GM12878 (cell line): ENCODE measurements at regions not wholly inside any gene's neighbourhood (a gene's known extent, or its start where the extent isn't known, plus 50 kb on each side); places are given as distances from the start of the nearest gene placed in this dataset.

Experiments used
- EP300 ChIP-seq, 2 experiments: fragments of 150-350 bp in 1 of 2; IDR thresholded peaks; 2 replicates each; pipeline ENCODE4 v1.6.1; 2011 to 2012; ENCODE audit warnings: low read depth in 2 of 2, low read length in 2 of 2, borderline replicate concordance in 1 of 2, improper control_type of control experiment in 1 of 2, inconsistent platforms in 1 of 2; ENCODE audit not compliant: control insufficient read depth in 1 of 2
- FOS ChIP-seq: IDR thresholded peaks from 3 replicates; pipeline ENCODE4 v1.6.1; 2011; ENCODE audit warnings: borderline replicate concordance; ENCODE audit not compliant: insufficient read length; ENCODE audit errors: extremely low read depth
- PAX5 ChIP-seq: IDR thresholded peaks from 2 replicates; pipeline ENCODE4 v1.6.1; 2011; ENCODE audit warnings: low read depth, low read length, borderline replicate concordance
- RFX5 ChIP-seq: IDR thresholded peaks from 2 replicates; pipeline ENCODE4 v1.6.1; 2011; ENCODE audit warnings: low read depth, low read length, improper control_type of control experiment
- SMC3 ChIP-seq: IDR thresholded peaks from 2 replicates; pipeline ENCODE4 v1.6.1; 2011; ENCODE audit warnings: low read length, improper control_type of control experiment, borderline replicate concordance
- SUZ12 ChIP-seq: fragments of 200-600 bp; sonication (generic); IDR thresholded peaks from one replicate; pipeline ENCODE4 v1.6.1; 2018; ENCODE audit warnings: antibody characterized with exemption, mild to moderate bottlenecking; ENCODE audit not compliant: unreplicated experiment
- TCF7 ChIP-seq: IDR thresholded peaks from 2 replicates; pipeline ENCODE4 v1.6.1; 2014; ENCODE audit warnings: antibody characterized with exemption, borderline replicate concordance
- ZSCAN29 ChIP-seq: fragments of 450-650 bp; IDR thresholded peaks from 2 replicates; pipeline ENCODE4 v1.6.1; 2017; ENCODE audit warnings: mild to moderate bottlenecking, moderate library complexity
- TF ChIP-seq, protein P1 (sequence below): IDR thresholded peaks from 2 replicates; pipeline ENCODE4 v1.6.1; 2012; ENCODE audit warnings: improper control_type of control experiment, low read depth, low read length; ENCODE audit not compliant: insufficient replicate concordance
- TF ChIP-seq, protein P2 (sequence below): fragments of 450-650 bp; IDR thresholded peaks from 2 replicates; pipeline ENCODE4 v1.6.1; 2017; ENCODE audit warnings: mild to moderate bottlenecking
- TF ChIP-seq, protein P3 (sequence below): IDR thresholded peaks from 2 replicates; pipeline ENCODE4 v1.6.1; 2011; ENCODE audit warnings: borderline replicate concordance, low read depth, mild to moderate bottlenecking, moderate library complexity, mixed read lengths, low read length; ENCODE audit not compliant: insufficient read depth; ENCODE audit errors: extremely low read length

DNA sequence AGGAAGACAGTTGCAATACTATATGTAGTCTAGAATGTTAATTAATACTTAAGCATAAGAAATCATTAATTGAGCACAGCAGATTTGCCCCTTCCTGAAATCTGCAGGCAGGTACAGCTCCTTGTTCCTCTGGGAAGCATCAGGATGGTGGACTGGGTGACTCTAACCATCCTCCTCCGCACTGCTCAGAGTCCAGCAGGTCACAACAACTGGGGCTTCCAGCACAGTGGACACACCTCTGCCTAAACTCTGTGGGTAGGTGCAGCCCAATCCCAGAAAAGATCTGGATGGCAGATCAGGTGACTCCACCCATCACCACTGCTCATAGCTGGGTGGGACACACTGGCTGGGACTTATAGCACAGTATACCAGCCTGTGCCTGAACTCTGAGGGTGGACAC, 189.9 kb upstream of the TMCO5A start (continued):
- TF ChIP-seq, protein P1, sequence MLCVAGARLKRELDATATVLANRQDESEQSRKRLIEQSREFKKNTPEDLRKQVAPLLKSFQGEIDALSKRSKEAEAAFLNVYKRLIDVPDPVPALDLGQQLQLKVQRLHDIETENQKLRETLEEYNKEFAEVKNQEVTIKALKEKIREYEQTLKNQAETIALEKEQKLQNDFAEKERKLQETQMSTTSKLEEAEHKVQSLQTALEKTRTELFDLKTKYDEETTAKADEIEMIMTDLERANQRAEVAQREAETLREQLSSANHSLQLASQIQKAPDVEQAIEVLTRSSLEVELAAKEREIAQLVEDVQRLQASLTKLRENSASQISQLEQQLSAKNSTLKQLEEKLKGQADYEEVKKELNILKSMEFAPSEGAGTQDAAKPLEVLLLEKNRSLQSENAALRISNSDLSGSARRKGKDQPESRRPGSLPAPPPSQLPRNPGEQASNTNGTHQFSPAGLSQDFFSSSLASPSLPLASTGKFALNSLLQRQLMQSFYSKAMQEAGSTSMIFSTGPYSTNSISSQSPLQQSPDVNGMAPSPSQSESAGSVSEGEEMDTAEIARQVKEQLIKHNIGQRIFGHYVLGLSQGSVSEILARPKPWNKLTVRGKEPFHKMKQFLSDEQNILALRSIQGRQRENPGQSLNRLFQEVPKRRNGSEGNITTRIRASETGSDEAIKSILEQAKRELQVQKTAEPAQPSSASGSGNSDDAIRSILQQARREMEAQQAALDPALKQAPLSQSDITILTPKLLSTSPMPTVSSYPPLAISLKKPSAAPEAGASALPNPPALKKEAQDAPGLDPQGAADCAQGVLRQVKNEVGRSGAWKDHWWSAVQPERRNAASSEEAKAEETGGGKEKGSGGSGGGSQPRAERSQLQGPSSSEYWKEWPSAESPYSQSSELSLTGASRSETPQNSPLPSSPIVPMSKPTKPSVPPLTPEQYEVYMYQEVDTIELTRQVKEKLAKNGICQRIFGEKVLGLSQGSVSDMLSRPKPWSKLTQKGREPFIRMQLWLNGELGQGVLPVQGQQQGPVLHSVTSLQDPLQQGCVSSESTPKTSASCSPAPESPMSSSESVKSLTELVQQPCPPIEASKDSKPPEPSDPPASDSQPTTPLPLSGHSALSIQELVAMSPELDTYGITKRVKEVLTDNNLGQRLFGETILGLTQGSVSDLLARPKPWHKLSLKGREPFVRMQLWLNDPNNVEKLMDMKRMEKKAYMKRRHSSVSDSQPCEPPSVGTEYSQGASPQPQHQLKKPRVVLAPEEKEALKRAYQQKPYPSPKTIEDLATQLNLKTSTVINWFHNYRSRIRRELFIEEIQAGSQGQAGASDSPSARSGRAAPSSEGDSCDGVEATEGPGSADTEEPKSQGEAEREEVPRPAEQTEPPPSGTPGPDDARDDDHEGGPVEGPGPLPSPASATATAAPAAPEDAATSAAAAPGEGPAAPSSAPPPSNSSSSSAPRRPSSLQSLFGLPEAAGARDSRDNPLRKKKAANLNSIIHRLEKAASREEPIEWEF = no peak
- no peak for TF ChIP-seq RFX5
- TF ChIP-seq ZSCAN29 = no peak
- no peak for TF ChIP-seq EP300 (IDR thresholded peaks at IDR 0.05; ENCODE audit: borderline replicate concordance in 1 of 2, control insufficient read depth in 1 of 2, low read depth in 2 of 2, low read length in 2 of 2)
- TF ChIP-seq FOS = no peak
- TF ChIP-seq SMC3 = no peak
- TF ChIP-seq SUZ12 = no peak
- no peak for TF ChIP-seq TCF7
- TF ChIP-seq, protein P2, sequence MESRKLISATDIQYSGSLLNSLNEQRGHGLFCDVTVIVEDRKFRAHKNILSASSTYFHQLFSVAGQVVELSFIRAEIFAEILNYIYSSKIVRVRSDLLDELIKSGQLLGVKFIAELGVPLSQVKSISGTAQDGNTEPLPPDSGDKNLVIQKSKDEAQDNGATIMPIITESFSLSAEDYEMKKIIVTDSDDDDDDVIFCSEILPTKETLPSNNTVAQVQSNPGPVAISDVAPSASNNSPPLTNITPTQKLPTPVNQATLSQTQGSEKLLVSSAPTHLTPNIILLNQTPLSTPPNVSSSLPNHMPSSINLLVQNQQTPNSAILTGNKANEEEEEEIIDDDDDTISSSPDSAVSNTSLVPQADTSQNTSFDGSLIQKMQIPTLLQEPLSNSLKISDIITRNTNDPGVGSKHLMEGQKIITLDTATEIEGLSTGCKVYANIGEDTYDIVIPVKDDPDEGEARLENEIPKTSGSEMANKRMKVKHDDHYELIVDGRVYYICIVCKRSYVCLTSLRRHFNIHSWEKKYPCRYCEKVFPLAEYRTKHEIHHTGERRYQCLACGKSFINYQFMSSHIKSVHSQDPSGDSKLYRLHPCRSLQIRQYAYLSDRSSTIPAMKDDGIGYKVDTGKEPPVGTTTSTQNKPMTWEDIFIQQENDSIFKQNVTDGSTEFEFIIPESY = no peak
- no peak for TF ChIP-seq PAX5
- TF ChIP-seq, protein P3, sequence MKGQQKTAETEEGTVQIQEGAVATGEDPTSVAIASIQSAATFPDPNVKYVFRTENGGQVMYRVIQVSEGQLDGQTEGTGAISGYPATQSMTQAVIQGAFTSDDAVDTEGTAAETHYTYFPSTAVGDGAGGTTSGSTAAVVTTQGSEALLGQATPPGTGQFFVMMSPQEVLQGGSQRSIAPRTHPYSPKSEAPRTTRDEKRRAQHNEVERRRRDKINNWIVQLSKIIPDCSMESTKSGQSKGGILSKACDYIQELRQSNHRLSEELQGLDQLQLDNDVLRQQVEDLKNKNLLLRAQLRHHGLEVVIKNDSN = no peak
- TF ChIP-seq, all 136 proteins: peak for 0
